ENCODE measurements at regions not wholly inside any gene's neighbourhood (a gene's known extent, or its start where the extent isn't known, plus 50 kb on each side); places are given as distances from the start of the nearest gene placed in this dataset.

GRCh38 chr9:23314247-23314646, 511.8 kb downstream of the ELAVL2 start:
- DNase-seq, result no peak

GRCh38 chr9:23319092-23319491, 506.9 kb downstream of the ELAVL2 start:
- no peak for DNase-seq

- no peak for DNase-seq
These were observed 505.0 kb downstream of the ELAVL2 start for GRCh38 chr9:23321049-23321448.

- DNase-seq, result no peak
These were observed 503.6 kb downstream of the ELAVL2 start for GRCh38 chr9:23322392-23322791.

GRCh38 chr9:23324511-23324910, 501.5 kb downstream of the ELAVL2 start:
- DNase-seq, result no peak

GRCh38 chr9:23326597-23326996, 499.4 kb downstream of the ELAVL2 start:
- DNase-seq, result no peak

GRCh38 chr9:23341346-23341745, 484.7 kb downstream of the ELAVL2 start:
- DNase-seq, result no peak

- DNase-seq, result peak; percentile 7
These were observed 483.7 kb downstream of the ELAVL2 start for GRCh38 chr9:23342291-23342690.

- DNase-seq, result no peak
These were observed 482.8 kb downstream of the ELAVL2 start for GRCh38 chr9:23343226-23343625.

- DNase-seq, result no peak
These were observed 464.9 kb downstream of the ELAVL2 start for GRCh38 chr9:23361096-23361495.

GRCh38 chr9:23372703-23373102, 453.3 kb downstream of the ELAVL2 start:
- DNase-seq, result no peak

GRCh38 chr9:23375511-23375910, 450.5 kb downstream of the ELAVL2 start:
- DNase-seq, result no peak

- DNase-seq, result no peak
These were observed 446.2 kb downstream of the ELAVL2 start for GRCh38 chr9:23379842-23380241.

GRCh38 chr9:23380821-23381220, 445.2 kb downstream of the ELAVL2 start:
- DNase-seq, result no peak

- no peak for DNase-seq
These were observed 443.6 kb downstream of the ELAVL2 start for GRCh38 chr9:23382418-23382817.

- no peak for DNase-seq
These were observed 431.9 kb downstream of the ELAVL2 start for GRCh38 chr9:23394189-23394588.

- DNase-seq, result no peak
These were observed 417.2 kb downstream of the ELAVL2 start for GRCh38 chr9:23408874-23409273.

- DNase-seq, result peak; percentile 20
These were observed 414.0 kb downstream of the ELAVL2 start for GRCh38 chr9:23412046-23412445.

- DNase-seq, result peak; percentile 32
These were observed 413.6 kb downstream of the ELAVL2 start for GRCh38 chr9:23412458-23412857.

GRCh38 chr9:23413541-23413940, 412.5 kb downstream of the ELAVL2 start:
- peak; percentile 60 for DNase-seq

GRCh38 chr9:23423999-23424398, 402.0 kb downstream of the ELAVL2 start:
- no peak for DNase-seq

- no peak for DNase-seq
These were observed 399.9 kb downstream of the ELAVL2 start for GRCh38 chr9:23426144-23426543.

GRCh38 chr9:23431459-23431858, 394.6 kb downstream of the ELAVL2 start:
- DNase-seq, result no peak

GRCh38 chr9:23434654-23435053, 391.4 kb downstream of the ELAVL2 start:
- DNase-seq, result no peak

- DNase-seq, result no peak
These were observed 387.6 kb downstream of the ELAVL2 start for GRCh38 chr9:23438299-23438907.
